ENCODE measurements at regions not wholly inside any gene's neighbourhood (a gene's known extent, or its start where the extent isn't known, plus 50 kb on each side); places are given as distances from the start of the nearest gene placed in this dataset.

DNA sequence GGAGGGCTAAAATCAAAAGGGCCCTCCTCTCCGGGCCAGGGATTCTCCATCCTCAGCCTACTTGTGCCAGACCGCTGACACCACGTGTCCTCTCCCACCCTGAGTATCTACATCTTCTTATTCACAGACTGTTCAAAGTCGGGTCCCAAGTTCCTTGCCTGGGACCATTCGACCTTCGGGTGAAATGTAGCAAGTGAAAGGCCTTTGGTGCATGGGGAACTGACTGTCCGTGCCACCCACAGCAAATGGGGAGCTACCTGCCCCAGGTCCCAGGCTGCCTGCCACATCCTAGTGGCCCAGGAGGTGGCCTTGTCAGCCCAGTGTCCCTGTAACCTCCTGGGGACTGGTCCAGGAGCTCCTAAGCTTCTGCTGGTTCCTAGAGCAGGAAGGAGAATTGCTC is 67.3 kb downstream of the RTL6 start:
- TF ChIP-seq, protein P1, sequence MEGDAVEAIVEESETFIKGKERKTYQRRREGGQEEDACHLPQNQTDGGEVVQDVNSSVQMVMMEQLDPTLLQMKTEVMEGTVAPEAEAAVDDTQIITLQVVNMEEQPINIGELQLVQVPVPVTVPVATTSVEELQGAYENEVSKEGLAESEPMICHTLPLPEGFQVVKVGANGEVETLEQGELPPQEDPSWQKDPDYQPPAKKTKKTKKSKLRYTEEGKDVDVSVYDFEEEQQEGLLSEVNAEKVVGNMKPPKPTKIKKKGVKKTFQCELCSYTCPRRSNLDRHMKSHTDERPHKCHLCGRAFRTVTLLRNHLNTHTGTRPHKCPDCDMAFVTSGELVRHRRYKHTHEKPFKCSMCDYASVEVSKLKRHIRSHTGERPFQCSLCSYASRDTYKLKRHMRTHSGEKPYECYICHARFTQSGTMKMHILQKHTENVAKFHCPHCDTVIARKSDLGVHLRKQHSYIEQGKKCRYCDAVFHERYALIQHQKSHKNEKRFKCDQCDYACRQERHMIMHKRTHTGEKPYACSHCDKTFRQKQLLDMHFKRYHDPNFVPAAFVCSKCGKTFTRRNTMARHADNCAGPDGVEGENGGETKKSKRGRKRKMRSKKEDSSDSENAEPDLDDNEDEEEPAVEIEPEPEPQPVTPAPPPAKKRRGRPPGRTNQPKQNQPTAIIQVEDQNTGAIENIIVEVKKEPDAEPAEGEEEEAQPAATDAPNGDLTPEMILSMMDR (IDR thresholded peaks at IDR 0.05), result no peak
- TF ChIP-seq POLR2A (IDR thresholded peaks at IDR 0.05) (no peak), EP300 (IDR thresholded peaks at IDR 0.05) (no peak)

Measured in tibial nerve (tissue), 4 donors.